KG1 (cell line): ENCODE measurements at regions not wholly inside any gene's neighbourhood (a gene's known extent, or its start where the extent isn't known, plus 50 kb on each side); places are given as distances from the start of the nearest gene placed in this dataset.

ENCODE experiments used
- DNase-seq: peaks from one replicate; lab custom pipeline; 2025; lab: John Stamatoyannopoulos, UW

- DNase-seq, result peak; percentile 6
These were observed 1662.6 kb upstream of the SEL1L start for GRCh38 chr14:83196236-83196635.

- no peak for DNase-seq
These were observed 1663.6 kb upstream of the SEL1L start for GRCh38 chr14:83197271-83197670.

GRCh38 chr14:83207550-83207949 lies 1673.9 kb upstream of the SEL1L start:
- no peak for DNase-seq

- no peak for DNase-seq
These were observed 1674.7 kb upstream of the SEL1L start for GRCh38 chr14:83208341-83208740.

- no peak for DNase-seq
These were observed 1683.8 kb upstream of the SEL1L start for GRCh38 chr14:83217492-83217891.

- DNase-seq, result no peak
These were observed 1714.4 kb upstream of the SEL1L start for GRCh38 chr14:83247924-83248639.

GRCh38 chr14:83251402-83251801 lies 1717.7 kb upstream of the SEL1L start:
- DNase-seq, result no peak

GRCh38 chr14:83253870-83254269 lies 1720.2 kb upstream of the SEL1L start:
- DNase-seq, result no peak

- peak; percentile 57 for DNase-seq
These were observed 1721.5 kb upstream of the SEL1L start for GRCh38 chr14:83255015-83255726.

- no peak for DNase-seq
These were observed 1722.1 kb upstream of the SEL1L start for GRCh38 chr14:83255727-83256090.

- DNase-seq, result no peak
These were observed 1724.1 kb upstream of the SEL1L start for GRCh38 chr14:83257466-83258439.

- peak; percentile 23 for DNase-seq
These were observed 1727.1 kb upstream of the SEL1L start for GRCh38 chr14:83260751-83261150.

- no peak for DNase-seq
These were observed 1735.9 kb upstream of the SEL1L start for GRCh38 chr14:83269583-83269982.

GRCh38 chr14:83271663-83272062 lies 1738.0 kb upstream of the SEL1L start:
- no peak for DNase-seq

- DNase-seq, result no peak
These were observed 1747.1 kb upstream of the SEL1L start for GRCh38 chr14:83280719-83281118.

- DNase-seq, result no peak
These were observed 1749.1 kb upstream of the SEL1L start for GRCh38 chr14:83282706-83283105.

GRCh38 chr14:83287300-83287699 lies 1753.6 kb upstream of the SEL1L start:
- no peak for DNase-seq

- DNase-seq, result no peak
These were observed 1755.7 kb upstream of the SEL1L start for GRCh38 chr14:83289390-83289789.

GRCh38 chr14:83289896-83290295 lies 1756.2 kb upstream of the SEL1L start:
- DNase-seq, result no peak

GRCh38 chr14:83290447-83290846 lies 1756.8 kb upstream of the SEL1L start:
- DNase-seq, result no peak

GRCh38 chr14:83291714-83292113 lies 1758.1 kb upstream of the SEL1L start:
- no peak for DNase-seq

GRCh38 chr14:83294941-83295340 lies 1761.3 kb upstream of the SEL1L start:
- DNase-seq, result no peak

GRCh38 chr14:83297361-83297760 lies 1763.7 kb upstream of the SEL1L start:
- no peak for DNase-seq
